ENCODE measurements at regions not wholly inside any gene's neighbourhood (a gene's known extent, or its start where the extent isn't known, plus 50 kb on each side); places are given as distances from the start of the nearest gene placed in this dataset.
"Not testable (repeated sequence)": the region's sequence is repeated elsewhere in the genome, so short reads cannot be mapped to it uniquely, and the experiment has no call there.

GRCh38 chr6:86028776-86029175 is 386.1 kb upstream of the SYNCRIP start:
- no peak for TF ChIP-seq OSR1 (CRISPR knock-in tag; IDR thresholded peaks at IDR 0.05)
- no peak for TF ChIP-seq CREB5 (CRISPR knock-in tag; IDR thresholded peaks at IDR 0.05; ENCODE audit: low read depth)
- no peak for TF ChIP-seq ZNF8 (CRISPR knock-in tag; IDR thresholded peaks at IDR 0.05)
- no peak for TF ChIP-seq TCF4 (CRISPR knock-in tag; IDR thresholded peaks at IDR 0.05; ENCODE audit: borderline replicate concordance)
- TF ChIP-seq ZNF70 (CRISPR knock-in tag; IDR thresholded peaks at IDR 0.05), result no peak
- TF ChIP-seq ZFP30 (CRISPR knock-in tag; IDR thresholded peaks at IDR 0.05), result no peak
- TF ChIP-seq GLIS3 (CRISPR knock-in tag; IDR thresholded peaks at IDR 0.05), result no peak
- TF ChIP-seq TSHZ2 (CRISPR knock-in tag; IDR thresholded peaks at IDR 0.05), result no peak
- no peak for TF ChIP-seq RARB (CRISPR knock-in tag; IDR thresholded peaks at IDR 0.05)
- no peak for TF ChIP-seq CSRNP3 (CRISPR knock-in tag; IDR thresholded peaks at IDR 0.05)
- TF ChIP-seq PPARA (CRISPR knock-in tag; IDR thresholded peaks at IDR 0.05; ENCODE audit: borderline replicate concordance), result no peak
- no peak for TF ChIP-seq ZFP3 (CRISPR knock-in tag; IDR thresholded peaks at IDR 0.05)
- no peak for ATAC-seq

- ATAC-seq, result not testable (repeated sequence)
Observed at GRCh38 chr6:86026890-86027289, 384.2 kb upstream of the SYNCRIP start.

- ATAC-seq, result no peak
- TF ChIP-seq ZFP30 (CRISPR knock-in tag; IDR thresholded peaks at IDR 0.05) (no peak), ZNF565 (CRISPR knock-in tag; conservative IDR thresholded peaks at IDR 0.05; ENCODE audit: low read depth) (no peak)
Observed at GRCh38 chr6:86017236-86017635, 374.6 kb upstream of the SYNCRIP start.

- no peak for TF ChIP-seq PPARA (CRISPR knock-in tag; IDR thresholded peaks at IDR 0.05; ENCODE audit: borderline replicate concordance)
- no peak for TF ChIP-seq TOX (CRISPR knock-in tag; IDR thresholded peaks at IDR 0.05; ENCODE audit: borderline replicate concordance)
- TF ChIP-seq TSHZ2 (CRISPR knock-in tag; IDR thresholded peaks at IDR 0.05), result no peak
- no peak for TF ChIP-seq POU6F1 (CRISPR knock-in tag; IDR thresholded peaks at IDR 0.05; ENCODE audit: borderline replicate concordance, low read depth)
- no peak for TF ChIP-seq CSRNP3 (CRISPR knock-in tag; IDR thresholded peaks at IDR 0.05)
- no peak for TF ChIP-seq ARNTL (CRISPR knock-in tag; IDR thresholded peaks at IDR 0.05; ENCODE audit: borderline replicate concordance, low read depth)
- ATAC-seq, result no peak
Observed at GRCh38 chr6:86016567-86016966, 373.9 kb upstream of the SYNCRIP start.

All from SK-N-SH treated with all-trans-retinoic acid at 6 μM for 48 hours (cell line).